ENCODE measurements at regions not wholly inside any gene's neighbourhood (a gene's known extent, or its start where the extent isn't known, plus 50 kb on each side); places are given as distances from the start of the nearest gene placed in this dataset.

- Histone ChIP-seq H3K36me3 (ENCODE audit: control insufficient read depth, insufficient read depth, low read length) (no peaks in the 10 kb centered on the region), H3K4me1 (no peaks in the 10 kb centered on the region), H3K9me3 (no peaks in the 10 kb centered on the region), H3K4me3 (ENCODE audit: low read depth, low read length) (no peak overlapping the region), H3K27me3 (replicated peaks; ENCODE audit: control insufficient read depth, insufficient read depth, low read length) (no peaks in the 10 kb centered on the region)
- DNase-seq: no peak
- ChIA-PET POLR2A (no interaction called here), CTCF (no interaction called here)
- no peaks in the 10 kb centered on the region for H3K4me1 Mint-ChIP-seq (ENCODE audit: low read depth, unreplicated experiment)
- H3K9me3 Mint-ChIP-seq (ENCODE audit: unreplicated experiment): no peaks in the 10 kb centered on the region
- intact Hi-C loops (cut with micrococcal nuclease; ENCODE audit: unreplicated experiment): no loop called here
- TF ChIP-seq, protein P1, sequence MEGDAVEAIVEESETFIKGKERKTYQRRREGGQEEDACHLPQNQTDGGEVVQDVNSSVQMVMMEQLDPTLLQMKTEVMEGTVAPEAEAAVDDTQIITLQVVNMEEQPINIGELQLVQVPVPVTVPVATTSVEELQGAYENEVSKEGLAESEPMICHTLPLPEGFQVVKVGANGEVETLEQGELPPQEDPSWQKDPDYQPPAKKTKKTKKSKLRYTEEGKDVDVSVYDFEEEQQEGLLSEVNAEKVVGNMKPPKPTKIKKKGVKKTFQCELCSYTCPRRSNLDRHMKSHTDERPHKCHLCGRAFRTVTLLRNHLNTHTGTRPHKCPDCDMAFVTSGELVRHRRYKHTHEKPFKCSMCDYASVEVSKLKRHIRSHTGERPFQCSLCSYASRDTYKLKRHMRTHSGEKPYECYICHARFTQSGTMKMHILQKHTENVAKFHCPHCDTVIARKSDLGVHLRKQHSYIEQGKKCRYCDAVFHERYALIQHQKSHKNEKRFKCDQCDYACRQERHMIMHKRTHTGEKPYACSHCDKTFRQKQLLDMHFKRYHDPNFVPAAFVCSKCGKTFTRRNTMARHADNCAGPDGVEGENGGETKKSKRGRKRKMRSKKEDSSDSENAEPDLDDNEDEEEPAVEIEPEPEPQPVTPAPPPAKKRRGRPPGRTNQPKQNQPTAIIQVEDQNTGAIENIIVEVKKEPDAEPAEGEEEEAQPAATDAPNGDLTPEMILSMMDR (IDR thresholded peaks at IDR 0.05; ENCODE audit: insufficient read depth in 1 of 2, low read depth in 1 of 2, low read length in 1 of 2, severe bottlenecking in 1 of 2, unreplicated experiment in 1 of 2): no peak
- H3K36me3 Mint-ChIP-seq (ENCODE audit: insufficient read depth, unreplicated experiment): no peaks in the 10 kb centered on the region
- peaks cover 16% of the 10 kb centered on the region for H3K27me3 Mint-ChIP-seq (ENCODE audit: insufficient read depth, unreplicated experiment)
- H3K4me3 Mint-ChIP-seq (ENCODE audit: unreplicated experiment): no peak overlapping the region
- H3K27ac Mint-ChIP-seq (ENCODE audit: unreplicated experiment): no peak overlapping the region
- no TSS peak for BruUV-seq (replicated peaks)
Measured at GRCh38 chr13:26864576-26864975, 104.0 kb upstream of the GPR12 start.

DNA sequence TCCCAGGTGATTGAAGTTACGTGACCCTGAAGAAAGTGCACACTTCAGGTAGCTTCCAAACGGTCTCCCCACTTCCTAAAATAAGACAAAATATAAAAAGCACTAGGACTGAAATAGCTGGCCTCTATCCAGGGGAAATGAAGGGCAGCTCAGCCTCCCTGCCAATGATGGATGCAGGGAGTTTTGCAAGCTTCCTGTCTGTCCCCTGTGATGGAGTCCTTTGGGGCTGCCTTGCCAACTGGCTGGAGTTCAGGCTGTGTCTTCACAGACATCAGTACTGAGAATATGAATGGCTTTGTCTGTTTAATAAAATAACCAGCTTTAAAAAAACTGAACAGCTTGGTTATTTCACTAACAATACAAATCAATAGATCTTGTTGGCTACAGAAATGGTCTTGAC is 101.4 kb upstream of the GPR12 start:
- H3K4me3 ChIP-seq (ENCODE audit: low read depth, low read length): no peak overlapping the region
- intact Hi-C loops (cut with micrococcal nuclease; ENCODE audit: unreplicated experiment): no loop called here
- no peak overlapping the region for H3K4me3 Mint-ChIP-seq (ENCODE audit: unreplicated experiment)
- no peak overlapping the region for H3K27ac Mint-ChIP-seq (ENCODE audit: unreplicated experiment)
- peaks cover 3% of the 10 kb centered on the region for H3K27me3 ChIP-seq (replicated peaks; ENCODE audit: control insufficient read depth, insufficient read depth, low read length)
- H3K36me3 ChIP-seq (ENCODE audit: control insufficient read depth, insufficient read depth, low read length): no peaks in the 10 kb centered on the region
- TF ChIP-seq, protein P1 (IDR thresholded peaks at IDR 0.05; ENCODE audit: insufficient read depth in 1 of 2, low read depth in 1 of 2, low read length in 1 of 2, severe bottlenecking in 1 of 2, unreplicated experiment in 1 of 2): no peak
- DNase-seq: no peak
- no peaks in the 10 kb centered on the region for H3K9me3 Mint-ChIP-seq (ENCODE audit: unreplicated experiment)
- peaks cover 22% of the 10 kb centered on the region for H3K27me3 Mint-ChIP-seq (ENCODE audit: insufficient read depth, unreplicated experiment)
- BruUV-seq (replicated peaks): no TSS peak
- H3K4me1 Mint-ChIP-seq (ENCODE audit: low read depth, unreplicated experiment): no peaks in the 10 kb centered on the region
- CTCF ChIA-PET: no interaction called here
- H3K36me3 Mint-ChIP-seq (ENCODE audit: insufficient read depth, unreplicated experiment): no peaks in the 10 kb centered on the region
- no peaks in the 10 kb centered on the region for H3K9me3 ChIP-seq
- POLR2A ChIA-PET: no interaction called here
- no peaks in the 10 kb centered on the region for H3K4me1 ChIP-seq

GRCh38 chr13:26855921-26856320 is 95.3 kb upstream of the GPR12 start:
- intact Hi-C loops (cut with micrococcal nuclease; ENCODE audit: unreplicated experiment): no loop called here
- Mint-ChIP-seq H3K27me3 (ENCODE audit: insufficient read depth, unreplicated experiment) (peaks cover 36% of the 10 kb centered on the region), H3K27ac (ENCODE audit: unreplicated experiment) (no peak overlapping the region), H3K4me1 (ENCODE audit: low read depth, unreplicated experiment) (no peaks in the 10 kb centered on the region), H3K36me3 (ENCODE audit: insufficient read depth, unreplicated experiment) (no peaks in the 10 kb centered on the region), H3K4me3 (ENCODE audit: unreplicated experiment) (no peak overlapping the region), H3K9me3 (ENCODE audit: unreplicated experiment) (peaks cover 8% of the 10 kb centered on the region)
- TF ChIP-seq, protein P1 (IDR thresholded peaks at IDR 0.05; ENCODE audit: insufficient read depth in 1 of 2, low read depth in 1 of 2, low read length in 1 of 2, severe bottlenecking in 1 of 2, unreplicated experiment in 1 of 2): no peak
- H3K36me3 ChIP-seq (ENCODE audit: control insufficient read depth, insufficient read depth, low read length): no peaks in the 10 kb centered on the region
- no peaks in the 10 kb centered on the region for H3K9me3 ChIP-seq
- no peak for DNase-seq
- peaks cover 3% of the 10 kb centered on the region for H3K27me3 ChIP-seq (replicated peaks; ENCODE audit: control insufficient read depth, insufficient read depth, low read length)
- CTCF ChIA-PET: no interaction called here
- no peak overlapping the region for H3K4me3 ChIP-seq (ENCODE audit: low read depth, low read length)
- POLR2A ChIA-PET: no interaction called here
- H3K4me1 ChIP-seq: no peaks in the 10 kb centered on the region
- BruUV-seq (replicated peaks): no TSS peak
